Stimulated activated CD4-positive, alpha-beta T cell treated with anti-CD3 and anti-CD28 coated beads, TNF-alpha, amount 100 ng/mL, for 4 hours (primary cell): ENCODE measurements at regions not wholly inside any gene's neighbourhood (a gene's known extent, or its start where the extent isn't known, plus 50 kb on each side); places are given as distances from the start of the nearest gene placed in this dataset.
"Not testable (repeated sequence)": the region's sequence is repeated elsewhere in the genome, so short reads cannot be mapped to it uniquely, and the experiment has no call there.

Experiments
- DNase-seq, 3 experiments: peaks; one replicate each; pipeline ENCODE4 v3.0.0-alpha.2; 2020; ENCODE audit warnings: low read depth in 3 of 3

GRCh38 chr12:47373554-47374150 lies 293.9 kb upstream of the AMIGO2 start:
- DNase-seq: no peak

DNA sequence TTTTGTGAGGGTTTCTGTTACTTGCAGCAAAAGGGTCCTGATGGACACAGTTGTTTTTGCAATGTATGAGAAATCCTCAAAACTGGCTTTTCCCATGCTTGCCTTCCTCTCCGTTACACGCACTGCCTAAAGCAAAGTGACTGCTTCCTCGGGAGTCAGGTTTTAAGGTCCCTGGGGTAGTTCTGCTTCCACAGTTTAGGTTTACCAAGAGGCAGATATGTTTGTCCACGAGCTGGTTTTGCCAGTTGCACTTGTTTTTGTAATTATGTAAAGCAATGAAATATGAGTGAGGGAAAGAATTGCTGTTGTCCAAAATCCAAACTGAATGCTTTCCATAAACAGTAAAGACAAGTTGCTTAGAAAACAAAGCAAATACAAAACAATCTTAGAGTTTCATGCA lies 290.7 kb upstream of the AMIGO2 start:
- DNase-seq: no peak

DNA sequence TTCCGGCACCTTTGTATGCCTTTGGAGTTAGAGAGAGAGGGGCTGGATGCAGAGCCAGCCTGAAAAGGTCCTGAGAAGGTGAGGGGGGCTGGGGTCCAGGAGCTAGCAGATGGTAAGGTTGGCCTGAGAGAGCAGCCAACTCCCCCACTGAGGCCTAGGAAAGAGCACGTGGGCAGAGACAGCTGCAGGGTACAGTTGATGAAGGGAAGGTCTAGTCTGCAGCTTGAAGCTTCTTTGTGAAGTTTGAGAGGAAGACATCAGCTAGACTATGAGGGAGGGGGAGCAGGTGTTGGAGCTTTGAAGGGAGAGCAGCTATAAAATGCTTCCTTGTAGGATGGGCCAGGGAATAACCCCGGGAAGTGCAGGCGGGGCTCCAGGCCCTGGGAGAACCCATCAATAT lies 289.3 kb upstream of the AMIGO2 start:
- DNase-seq: no peak

DNA sequence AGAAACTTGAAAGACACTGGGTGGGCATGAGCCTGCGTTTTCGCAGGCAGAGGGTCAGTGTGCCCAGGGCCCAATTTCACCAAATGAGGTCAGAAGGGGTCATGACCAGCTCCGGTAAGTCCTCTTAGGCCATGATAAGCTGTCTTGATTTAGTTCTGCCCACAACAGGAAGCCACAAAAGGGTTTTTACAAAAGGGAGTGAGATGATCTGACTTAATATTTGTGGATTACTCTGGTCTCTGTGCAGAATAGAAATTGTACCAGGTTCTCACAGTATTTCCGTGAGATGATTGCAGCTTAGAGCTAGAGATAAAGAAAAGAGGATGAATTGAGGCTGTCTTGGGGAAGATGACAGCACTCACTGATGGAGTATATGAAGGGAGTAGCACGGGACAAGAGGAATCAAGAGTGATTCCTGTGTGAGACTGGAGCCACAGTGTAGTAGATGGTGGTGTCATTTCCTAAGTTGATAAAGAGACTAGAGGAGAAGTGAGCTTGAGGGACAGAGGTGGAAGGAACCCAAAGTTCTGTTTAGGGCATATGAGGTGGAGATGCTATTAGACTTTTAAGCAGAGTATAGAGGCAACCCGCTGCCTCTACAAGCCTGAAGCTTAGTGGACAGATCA lies 288.3 kb upstream of the AMIGO2 start:
- DNase-seq: no peak

GRCh38 chr12:47366579-47366978 lies 286.8 kb upstream of the AMIGO2 start:
- DNase-seq: no peak

- no peak for DNase-seq
Measured at GRCh38 chr12:47366157-47366556, 286.4 kb upstream of the AMIGO2 start.

GRCh38 chr12:47365443-47366076 lies 285.8 kb upstream of the AMIGO2 start:
- DNase-seq: not testable (repeated sequence)

DNA sequence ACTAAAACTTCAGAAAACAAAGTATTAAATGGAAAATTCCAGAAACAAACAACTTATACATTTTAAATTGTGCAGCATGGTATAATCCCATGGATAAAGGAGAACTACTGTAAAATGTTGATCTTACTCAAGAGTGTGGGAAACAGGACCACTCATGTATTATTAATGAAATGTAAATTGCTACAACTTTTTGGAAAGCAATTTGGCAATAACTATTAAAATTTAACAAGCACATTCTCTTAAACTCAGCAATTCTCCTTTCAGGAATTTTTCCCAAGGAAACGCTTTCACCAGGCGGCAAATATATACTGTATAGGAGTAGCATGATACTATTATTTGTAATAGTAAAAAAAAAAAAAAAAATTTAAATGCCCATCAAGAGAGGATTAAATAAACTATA lies 284.5 kb upstream of the AMIGO2 start:
- DNase-seq: no peak

DNA sequence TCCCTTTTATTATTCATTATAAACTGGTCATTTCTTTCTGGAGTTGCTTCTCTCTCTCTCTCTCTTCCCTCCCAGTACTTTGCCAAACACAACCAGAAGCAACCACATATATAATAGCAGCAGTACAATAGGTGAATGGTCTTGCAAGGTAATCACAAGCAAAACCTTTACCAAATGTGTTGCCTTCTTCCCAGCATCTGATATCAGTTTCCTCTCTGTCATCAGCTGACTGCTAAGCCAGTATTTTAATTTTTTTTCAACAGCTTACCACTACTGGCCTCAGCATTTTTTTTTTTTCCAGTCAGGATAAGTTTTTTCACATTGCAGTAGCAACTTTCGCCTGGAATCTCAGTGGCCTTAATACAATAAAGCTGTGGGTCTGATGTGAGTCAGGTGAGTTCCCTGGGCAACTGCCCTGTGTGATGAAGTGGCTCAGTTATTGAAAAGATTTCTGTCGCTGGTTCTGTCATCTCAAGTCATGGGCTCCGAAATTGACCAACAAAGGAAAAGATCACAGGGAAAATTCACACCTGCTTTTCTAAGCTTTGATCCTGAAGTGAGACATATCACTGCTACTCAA lies 282.5 kb upstream of the AMIGO2 start:
- DNase-seq: no peak

- peak; percentile 21 to 41 (median 35) for DNase-seq
Measured at GRCh38 chr12:47361389-47362021, 281.7 kb upstream of the AMIGO2 start.

GRCh38 chr12:47360771-47361388 lies 281.1 kb upstream of the AMIGO2 start:
- peak in 1 of 3 experiments; percentile 17 for DNase-seq

DNA sequence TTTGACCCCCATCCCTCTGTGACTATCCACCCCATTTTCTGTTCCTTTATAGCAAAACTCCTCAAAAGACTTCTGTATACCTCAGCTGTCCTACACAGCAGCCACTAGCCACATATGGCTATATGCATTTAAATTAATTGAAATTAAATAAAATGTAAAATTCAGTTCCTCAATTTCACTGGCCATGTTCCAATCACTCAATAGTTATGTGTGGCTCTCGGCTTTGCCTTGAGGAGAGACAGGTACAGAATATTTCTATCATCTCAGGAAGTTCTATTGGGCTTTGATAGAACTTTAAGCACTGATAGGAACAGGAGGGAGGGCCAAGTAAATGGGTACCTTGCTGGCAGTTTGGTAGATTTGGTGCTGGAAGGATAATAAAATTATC lies 280.3 kb upstream of the AMIGO2 start:
- no peak for DNase-seq

DNA sequence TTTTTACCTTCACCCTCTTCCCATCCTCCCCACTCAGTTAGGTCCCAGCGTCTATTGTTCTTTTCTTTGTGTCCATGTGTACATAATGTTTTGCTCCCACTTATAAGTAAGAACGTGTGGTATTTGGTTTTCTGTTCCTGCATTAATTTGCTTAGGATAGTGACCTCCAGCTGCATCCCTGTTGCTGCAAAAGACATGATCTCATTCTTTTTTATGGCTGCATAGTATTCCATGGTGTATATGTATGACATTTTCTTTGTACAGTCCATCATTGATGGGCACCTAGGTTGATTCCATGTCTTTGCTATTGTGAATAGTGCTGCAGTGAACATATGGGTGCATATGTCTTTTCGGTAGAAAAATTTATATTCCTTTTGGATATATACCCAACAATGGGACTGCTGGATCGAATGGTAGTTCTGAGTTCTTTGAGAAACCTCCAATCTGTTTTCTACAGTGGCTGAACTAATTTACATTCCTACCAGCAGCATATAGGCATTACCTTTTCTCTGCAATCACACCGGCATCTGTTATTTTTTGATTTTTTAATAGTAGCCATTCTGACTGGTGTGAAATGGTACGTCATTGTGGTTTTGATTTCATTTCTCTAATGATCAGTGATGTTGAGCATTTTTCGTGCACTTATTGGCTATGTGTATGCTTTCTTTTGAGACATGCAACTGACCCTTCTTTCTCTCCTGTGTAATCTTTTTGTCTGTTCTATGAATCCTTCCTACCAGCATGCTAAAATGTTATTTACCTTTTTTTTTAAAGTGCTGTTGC lies 279.7 kb upstream of the AMIGO2 start:
- no peak for DNase-seq

DNA sequence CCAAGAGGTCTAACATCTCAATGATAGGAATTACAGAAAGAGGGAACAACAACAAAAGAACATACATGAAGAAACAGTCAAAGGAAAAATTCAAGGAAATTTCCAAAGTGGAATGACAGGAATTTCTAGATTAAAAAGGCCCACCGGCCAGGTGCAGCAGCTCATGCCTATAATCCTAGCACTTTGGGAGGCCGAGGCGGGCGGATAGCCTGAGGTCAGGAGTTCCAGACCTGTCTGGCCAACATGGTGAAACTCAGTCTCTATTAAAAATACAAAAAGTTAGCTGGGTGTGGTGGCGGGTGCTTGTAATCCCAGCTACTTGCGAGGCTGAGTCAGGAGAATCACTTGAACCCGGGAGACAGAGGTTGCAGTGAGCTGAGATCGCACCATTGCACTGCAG lies 277.2 kb upstream of the AMIGO2 start:
- DNase-seq: not testable (repeated sequence)

- DNase-seq: no peak
Measured at GRCh38 chr12:47356129-47356700, 276.5 kb upstream of the AMIGO2 start.

DNA sequence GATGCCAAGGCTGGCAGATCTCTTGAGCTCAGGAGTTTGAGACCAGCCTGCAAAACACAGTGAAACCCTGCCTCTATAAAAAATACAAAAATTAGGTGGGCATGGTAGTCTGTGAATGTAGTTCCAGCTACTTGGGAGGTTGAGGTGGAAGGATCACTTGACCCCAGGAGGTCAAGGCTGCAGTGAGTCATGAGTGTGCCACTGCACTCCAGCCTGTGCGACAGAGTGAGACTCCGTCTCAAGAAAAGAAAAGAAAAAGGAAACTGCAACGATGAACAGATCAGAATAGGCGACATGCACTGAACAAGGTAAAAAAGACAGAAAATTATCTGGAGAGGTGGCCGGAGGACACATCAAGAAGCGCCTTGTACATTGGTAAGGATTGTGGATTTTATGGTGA lies 273.7 kb upstream of the AMIGO2 start:
- no peak for DNase-seq

DNA sequence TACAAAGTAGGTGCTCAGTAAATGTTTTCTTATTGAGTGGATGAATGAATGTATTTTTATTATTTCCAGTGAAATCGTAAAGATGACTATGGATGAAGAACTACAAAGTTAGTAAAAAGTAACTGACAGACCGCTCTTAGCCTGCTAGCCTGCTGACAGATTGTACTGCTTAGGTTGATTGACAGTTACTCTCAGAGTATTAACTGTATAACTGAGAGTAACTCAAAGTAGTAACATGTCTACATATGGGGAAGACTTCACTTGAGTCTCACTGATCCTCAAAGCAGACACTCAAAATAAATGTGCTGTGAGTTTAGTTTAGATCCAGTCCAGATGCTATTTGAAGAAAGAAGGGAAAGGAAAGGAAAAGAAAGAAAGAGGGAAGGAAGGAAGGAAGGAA lies 272.3 kb upstream of the AMIGO2 start:
- no peak for DNase-seq

DNA sequence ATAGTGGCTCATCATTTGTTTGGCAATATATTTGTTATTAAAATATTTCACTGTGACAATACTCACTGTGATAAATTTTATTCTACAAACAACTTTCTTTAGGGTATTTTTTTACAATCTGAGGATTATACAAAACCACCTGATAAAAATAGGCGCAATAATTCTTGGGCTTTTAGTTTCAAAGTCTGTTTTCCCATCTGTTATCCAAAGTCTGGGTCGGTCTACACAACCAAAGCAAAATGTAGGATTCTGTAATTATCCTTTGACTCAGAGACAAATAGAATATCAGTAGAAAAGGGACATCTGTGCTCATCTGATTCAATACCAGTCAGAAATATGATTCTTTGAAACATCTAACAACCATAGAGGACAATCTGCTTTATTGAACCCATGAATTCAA lies 271.8 kb upstream of the AMIGO2 start:
- no peak for DNase-seq

- DNase-seq: no peak
Measured at GRCh38 chr12:47350062-47350408, 270.3 kb upstream of the AMIGO2 start.

GRCh38 chr12:47349137-47350061 lies 269.6 kb upstream of the AMIGO2 start:
- peak in 1 of 3 experiments; percentile 29 for DNase-seq
